Fibroblast of lung (primary cell): ENCODE measurements at regions not wholly inside any gene's neighbourhood (a gene's known extent, or its start where the extent isn't known, plus 50 kb on each side); places are given as distances from the start of the nearest gene placed in this dataset.

Experiments used
- CTCF ChIP-seq, 2 donors: IDR thresholded peaks in 1 of 2; conservative IDR thresholded peaks in 1 of 2; 1 replicate in 1 of 2; 2 replicates in 1 of 2; pipeline ENCODE4 v1.5.1; 2011 to 2012; ENCODE audit warnings: low read length in 2 of 2, control low read depth in 1 of 2, inconsistent platforms in 1 of 2, low read depth in 1 of 2, mild to moderate bottlenecking in 1 of 2
- EZH2 ChIP-seq: IDR thresholded peaks from 2 replicates; pipeline ENCODE4 v1.5.1; 2012; ENCODE audit warnings: low read length, control low read depth, mild to moderate bottlenecking; ENCODE audit errors: missing control alignments

GRCh38 chr12:45561488-45561887 lies 168.0 kb upstream of the ARID2 start:
- TF ChIP-seq CTCF (conservative IDR thresholded peaks at IDR 0.05 in 1 of 2, IDR thresholded peaks at IDR 0.05 in 1 of 2; ENCODE audit: low read depth in 1 of 2, low read length in 2 of 2) (no peak), EZH2 (no peak)
